Sigmoid colon (tissue), 6 donors: ENCODE measurements at regions not wholly inside any gene's neighbourhood (a gene's known extent, or its start where the extent isn't known, plus 50 kb on each side); places are given as distances from the start of the nearest gene placed in this dataset.
A peak's percentile ranks its signal among the peaks of the same experiment; 100 is the strongest.

Experiments used
- DNase-seq: peaks from one replicate; pipeline ENCODE4 v3.0.0-alpha.2; 2019
- H3K27ac ChIP-seq, 4 donors: fragments of 200-600 bp; sonication (generic); one replicate each; pipeline ENCODE4 v1.5.1; 2016 to 2019; ENCODE audit warnings: mild to moderate bottlenecking in 1 of 4
- H3K27me3 ChIP-seq, 3 donors: fragments of 200-600 bp; sonication (generic); one replicate each; pipeline ENCODE4 v1.5.1; 2019; ENCODE audit warnings: mild to moderate bottlenecking in 1 of 3
- H3K36me3 ChIP-seq, 4 donors: fragments of 200-600 bp; sonication (generic); one replicate each; pipeline ENCODE4 v1.5.1; 2016 to 2019
- H3K4me1 ChIP-seq, 4 donors: fragments of 200-600 bp; sonication (generic); one replicate each; pipeline ENCODE4 v1.5.1; 2017 to 2019
- H3K4me3 ChIP-seq, 4 donors: fragments of 200-600 bp; sonication (generic); one replicate each; pipeline ENCODE4 v1.5.1; 2017 to 2019; ENCODE audit warnings: mild to moderate bottlenecking in 2 of 4, moderate library complexity in 1 of 4
- H3K9me3 ChIP-seq, 4 donors: fragments of 200-600 bp in 3 of 4; sonication (generic) in 3 of 4; one replicate each; pipeline versions ENCODE4 v1.5.1 to v1.6.1; 2013 to 2019
- EP300 ChIP-seq, 4 donors: sonication (generic); formaldehyde crosslinking; IDR thresholded peaks; one replicate each; pipeline ENCODE4 v1.6.1; 2017; ENCODE audit warnings: antibody characterized with exemption in 4 of 4
- POLR2A ChIP-seq, 2 donors: fragments of 450-650 bp; IDR thresholded peaks; one replicate each; pipeline ENCODE4 v1.6.1; 2016; ENCODE audit warnings: antibody characterized with exemption in 2 of 2, mild to moderate bottlenecking in 2 of 2, moderate library complexity in 2 of 2
- POLR2AphosphoS5 ChIP-seq, 4 donors: sonication (generic); formaldehyde crosslinking; IDR thresholded peaks; one replicate each; pipeline ENCODE4 v1.6.1; 2017; ENCODE audit warnings: antibody characterized with exemption in 4 of 4
- WGBS, 2 donors: extraction: QIAGEN DNeasy Blood & Tissue Kit; methylation state at CpG; one replicate each; pipeline ENCODE4 v1.1.7; 2013; 5-methylcytosine and 5-hydroxymethylcytosine counted together
- intact Hi-C: fragments of 100-400 bp; cut with DNase I; formaldehyde crosslinking; loops from one replicate; pipeline ENCODE4 v1.15.1; 2023
- TF ChIP-seq, protein P1 (sequence below), 4 experiments: fragments of 450-650 bp in 3 of 4; fragments of 200-600 bp in 1 of 4; IDR thresholded peaks; one replicate each; pipeline ENCODE4 v1.5.1; 2016 to 2019; ENCODE audit warnings: antibody characterized with exemption in 4 of 4, mild to moderate bottlenecking in 3 of 4, moderate library complexity in 2 of 4
- donor health status: healthy with polysubstance abuse.
- donor health status: healthy.

DNA sequence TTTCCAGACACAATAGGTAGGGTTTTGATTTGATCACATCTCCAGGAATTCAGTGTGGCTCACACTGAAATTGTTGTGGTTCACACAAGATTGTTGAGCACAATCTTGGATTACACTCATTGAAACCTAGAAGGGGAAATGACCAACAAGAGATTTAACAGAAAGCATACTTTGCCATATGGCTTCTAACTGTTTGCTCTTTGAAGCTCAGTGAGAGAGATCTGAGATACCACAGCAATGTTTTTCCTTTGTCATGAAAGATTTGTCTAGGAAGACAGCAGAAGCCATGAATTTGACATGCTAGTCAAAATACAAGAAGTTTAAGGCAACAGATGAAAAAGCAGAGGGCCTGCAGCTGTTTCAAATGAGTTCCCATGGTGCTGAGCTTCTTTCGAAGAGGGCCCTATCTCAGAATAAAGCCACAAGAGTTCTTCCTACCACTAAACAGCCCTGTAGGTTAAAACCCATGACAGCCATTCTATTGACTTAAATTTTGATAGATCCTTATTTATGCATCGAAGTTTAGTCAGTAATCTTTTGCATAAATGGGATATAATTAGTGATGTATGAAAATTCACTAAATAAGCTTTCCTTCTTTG lies 650.4 kb downstream of the LTN1 start:
- Histone ChIP-seq H3K36me3 (no peaks in the 10 kb centered on the region), H3K4me3 (no peak overlapping the region), H3K4me1 (no peaks in the 10 kb centered on the region), H3K27ac (no peak overlapping the region), H3K9me3 (no peaks in the 10 kb centered on the region), H3K27me3 (no peaks in the 10 kb centered on the region)
- TF ChIP-seq EP300 (IDR thresholded peaks at IDR 0.05) (no peak), POLR2AphosphoS5 (IDR thresholded peaks at IDR 0.05) (no peak), POLR2A (IDR thresholded peaks at IDR 0.05) (no peak)
- TF ChIP-seq, protein P1, sequence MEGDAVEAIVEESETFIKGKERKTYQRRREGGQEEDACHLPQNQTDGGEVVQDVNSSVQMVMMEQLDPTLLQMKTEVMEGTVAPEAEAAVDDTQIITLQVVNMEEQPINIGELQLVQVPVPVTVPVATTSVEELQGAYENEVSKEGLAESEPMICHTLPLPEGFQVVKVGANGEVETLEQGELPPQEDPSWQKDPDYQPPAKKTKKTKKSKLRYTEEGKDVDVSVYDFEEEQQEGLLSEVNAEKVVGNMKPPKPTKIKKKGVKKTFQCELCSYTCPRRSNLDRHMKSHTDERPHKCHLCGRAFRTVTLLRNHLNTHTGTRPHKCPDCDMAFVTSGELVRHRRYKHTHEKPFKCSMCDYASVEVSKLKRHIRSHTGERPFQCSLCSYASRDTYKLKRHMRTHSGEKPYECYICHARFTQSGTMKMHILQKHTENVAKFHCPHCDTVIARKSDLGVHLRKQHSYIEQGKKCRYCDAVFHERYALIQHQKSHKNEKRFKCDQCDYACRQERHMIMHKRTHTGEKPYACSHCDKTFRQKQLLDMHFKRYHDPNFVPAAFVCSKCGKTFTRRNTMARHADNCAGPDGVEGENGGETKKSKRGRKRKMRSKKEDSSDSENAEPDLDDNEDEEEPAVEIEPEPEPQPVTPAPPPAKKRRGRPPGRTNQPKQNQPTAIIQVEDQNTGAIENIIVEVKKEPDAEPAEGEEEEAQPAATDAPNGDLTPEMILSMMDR (IDR thresholded peaks at IDR 0.05), result no peak
- intact Hi-C loops, result no loop called here
- WGBS, 2 donors, result 89 to 94% methylated on average over 2 of the region's 2 CpGs
- no peak for DNase-seq

DNA sequence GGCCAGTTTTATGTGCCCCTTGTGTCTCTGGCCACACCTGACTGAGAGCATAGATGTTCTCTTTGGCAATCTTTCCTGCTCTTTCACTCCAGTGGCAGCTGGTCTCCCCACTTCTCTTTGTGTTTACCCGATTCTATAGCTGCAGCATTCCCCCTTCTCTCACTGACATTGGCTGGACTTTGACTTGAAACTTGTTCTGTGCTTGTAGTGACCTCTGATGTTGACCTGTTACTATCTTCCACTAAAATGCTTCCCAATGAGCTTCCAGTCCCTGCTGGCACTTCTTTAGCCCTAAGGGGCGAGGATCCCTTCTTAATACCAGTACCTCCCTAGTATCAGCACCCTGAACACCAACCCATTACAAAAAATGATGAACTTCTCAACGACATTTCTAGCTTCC lies 653.3 kb downstream of the LTN1 start:
- 82% methylated on average over 3 of the region's 3 CpGs for WGBS, 2 donors
- H3K36me3 ChIP-seq, result no peaks in the 10 kb centered on the region
- intact Hi-C loops, result loop anchor here (5.0 kb wide), 2 partner anchors 287 to 637 kb away; no protein-coding TSS in a partner anchor
- H3K9me3 ChIP-seq, result no peaks in the 10 kb centered on the region
- H3K27ac ChIP-seq, result peak overlapping the region in 1 of 4 donors; percentile 1
- peaks cover 0 to 10% (median 3%) of the 10 kb centered on the region in 4 donors for H3K4me1 ChIP-seq
- no peak for DNase-seq
- H3K27me3 ChIP-seq, result no peaks in the 10 kb centered on the region
- TF ChIP-seq EP300 (IDR thresholded peaks at IDR 0.05) (no peak), POLR2A (IDR thresholded peaks at IDR 0.05) (no peak), POLR2AphosphoS5 (IDR thresholded peaks at IDR 0.05) (no peak)
- TF ChIP-seq, protein P1 (IDR thresholded peaks at IDR 0.05), result no peak
- no peak overlapping the region for H3K4me3 ChIP-seq

DNA sequence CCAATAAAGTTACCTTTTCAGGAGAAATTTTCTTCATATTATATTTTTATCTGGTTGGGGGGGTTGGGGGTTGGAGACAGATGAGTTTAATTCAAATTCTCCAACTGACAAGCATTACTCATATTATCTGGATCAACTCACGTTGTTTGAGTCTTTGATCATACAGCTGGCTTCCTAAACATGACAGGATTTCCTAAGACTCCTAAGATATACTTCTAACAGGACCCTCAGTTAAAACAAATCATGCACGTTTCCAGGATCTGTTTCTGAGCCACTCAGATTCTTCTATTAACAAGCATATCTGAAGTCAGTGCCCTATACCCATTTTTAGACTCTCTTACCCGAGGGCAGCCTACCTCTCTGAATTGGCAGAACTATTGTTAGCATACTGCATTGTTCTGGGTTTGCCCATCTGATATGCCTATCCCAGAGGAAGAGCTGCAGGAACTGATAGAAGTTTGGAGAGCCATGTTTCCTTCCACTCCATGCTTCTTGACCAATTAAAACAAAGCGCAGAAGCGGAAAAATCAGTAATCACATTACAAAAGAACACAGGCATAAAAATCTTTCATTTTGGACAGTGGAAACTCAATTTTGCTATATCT lies 653.9 kb downstream of the LTN1 start:
- H3K27me3 ChIP-seq, result no peaks in the 10 kb centered on the region
- peak overlapping the region in 1 of 4 donors; percentile 1 for H3K27ac ChIP-seq
- H3K4me1 ChIP-seq, result peaks cover 0 to 10% (median 3%) of the 10 kb centered on the region in 4 donors
- H3K4me3 ChIP-seq, result no peak overlapping the region
- no peaks in the 10 kb centered on the region for H3K9me3 ChIP-seq
- no peaks in the 10 kb centered on the region for H3K36me3 ChIP-seq
- DNase-seq, result no peak
- no peak for TF ChIP-seq POLR2AphosphoS5 (IDR thresholded peaks at IDR 0.05)
- TF ChIP-seq POLR2A (IDR thresholded peaks at IDR 0.05), result no peak
- TF ChIP-seq, protein P1 (IDR thresholded peaks at IDR 0.05), result no peak
- no peak for TF ChIP-seq EP300 (IDR thresholded peaks at IDR 0.05)
- intact Hi-C loops, result loop anchor here (5.0 kb wide), 2 partner anchors 287 to 637 kb away; no protein-coding TSS in a partner anchor
- 65 to 76% methylated on average over 5 of the region's 5 CpGs for WGBS, 2 donors

DNA sequence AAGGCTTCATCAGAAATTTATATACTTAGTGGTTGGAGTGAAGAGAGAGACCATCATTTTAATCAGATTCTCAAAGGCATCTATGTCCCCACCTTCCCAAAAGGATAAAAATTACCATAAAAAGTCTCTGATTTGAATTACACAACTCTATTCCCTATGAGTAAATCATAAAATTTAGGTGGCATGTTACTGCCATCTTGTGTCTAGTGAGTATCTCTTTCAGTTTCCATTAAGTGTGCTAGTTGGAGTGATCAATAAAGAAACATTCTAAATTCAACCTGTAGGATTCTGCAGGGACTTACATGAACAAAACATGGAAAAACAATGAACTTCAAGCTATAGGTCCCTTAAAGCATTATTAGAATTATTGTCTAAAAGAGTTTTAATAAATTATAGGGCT lies 655.4 kb downstream of the LTN1 start:
- no peak for TF ChIP-seq EP300 (IDR thresholded peaks at IDR 0.05)
- TF ChIP-seq, protein P1 (IDR thresholded peaks at IDR 0.05), result peak in 2 of 4 experiments; percentile 16 to 30
- no peaks in the 10 kb centered on the region for H3K36me3 ChIP-seq
- H3K9me3 ChIP-seq, result no peaks in the 10 kb centered on the region
- peak overlapping the region in 1 of 4 donors; percentile 31 for H3K27ac ChIP-seq
- H3K4me1 ChIP-seq, result peaks cover 0 to 10% (median 3%) of the 10 kb centered on the region in 4 donors
- no peak for DNase-seq
- no peak overlapping the region for H3K4me3 ChIP-seq
- intact Hi-C loops, result loop anchor here (2.0 to 5.0 kb wide), 4 partner anchors 285 to 1489 kb away; no protein-coding TSS in a partner anchor
- H3K27me3 ChIP-seq, result no peaks in the 10 kb centered on the region
